Stimulated activated CD4-positive, alpha-beta T cell treated with anti-CD3 and anti-CD28 coated beads, Interleukin-2, amount 100 ng/mL, for 4 hours (primary cell): ENCODE measurements at regions not wholly inside any gene's neighbourhood (a gene's known extent, or its start where the extent isn't known, plus 50 kb on each side); places are given as distances from the start of the nearest gene placed in this dataset.

Source experiments
- DNase-seq: peaks from one replicate; pipeline ENCODE4 v3.0.0-alpha.2; 2020; ENCODE audit warnings: low read depth

DNA sequence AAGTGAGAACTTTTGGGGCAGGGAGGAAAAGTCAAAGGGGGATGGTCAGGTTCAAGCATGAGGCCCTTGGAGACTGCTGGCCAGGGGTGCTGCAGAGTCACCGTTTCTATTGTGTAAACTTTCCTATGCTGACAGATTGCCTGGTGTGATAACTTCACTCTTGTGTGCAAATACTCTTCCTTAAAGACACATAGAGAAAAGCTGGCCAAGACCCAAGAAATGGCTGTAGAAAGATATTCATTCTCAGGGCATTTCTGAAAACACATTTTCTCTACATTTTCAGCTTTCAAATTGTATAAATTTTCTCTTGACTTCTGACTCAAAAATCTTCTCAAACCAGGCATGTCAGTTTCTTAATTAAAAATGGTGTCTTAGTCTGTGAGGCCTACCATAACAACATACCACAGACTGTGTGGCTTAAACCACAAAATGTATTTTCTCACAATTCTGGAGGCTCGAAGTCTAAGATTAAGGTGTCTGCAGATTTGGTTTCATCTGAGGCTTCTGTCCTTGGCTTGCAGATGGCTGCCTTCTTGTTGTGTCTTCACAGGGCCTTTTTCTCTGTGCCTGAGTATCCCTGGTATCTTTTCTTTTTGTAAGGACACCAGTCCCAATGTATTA lies 304.5 kb downstream of the KCNRG start:
- DNase-seq, result no peak

DNA sequence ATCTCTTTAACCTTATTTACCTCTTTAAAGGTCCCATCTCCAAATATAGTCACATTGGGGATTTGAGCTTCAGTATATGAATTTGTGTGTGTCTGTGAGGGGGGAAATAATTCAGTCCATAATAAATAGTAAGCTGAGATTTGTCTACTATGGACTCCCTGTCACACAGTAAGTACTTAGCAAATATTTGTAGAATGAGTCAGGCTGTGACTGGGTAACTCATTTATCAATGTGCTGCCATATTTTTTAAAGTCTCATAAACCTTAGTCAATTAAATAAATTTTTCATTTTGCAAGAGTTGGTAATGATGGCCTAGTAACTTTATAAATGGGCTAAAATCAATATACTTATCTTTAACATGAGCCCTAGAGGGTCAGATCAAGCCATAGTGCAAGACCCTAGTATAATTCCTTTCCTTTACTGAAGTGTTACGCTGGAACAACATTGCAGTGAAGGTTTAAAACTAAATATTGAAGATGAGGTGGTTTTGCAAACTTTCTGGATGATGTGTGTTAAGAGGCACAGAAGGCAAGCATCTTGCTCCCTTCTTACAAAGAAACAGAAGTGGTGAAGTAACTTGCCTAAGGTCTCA lies 305.1 kb downstream of the KCNRG start:
- DNase-seq, result no peak

DNA sequence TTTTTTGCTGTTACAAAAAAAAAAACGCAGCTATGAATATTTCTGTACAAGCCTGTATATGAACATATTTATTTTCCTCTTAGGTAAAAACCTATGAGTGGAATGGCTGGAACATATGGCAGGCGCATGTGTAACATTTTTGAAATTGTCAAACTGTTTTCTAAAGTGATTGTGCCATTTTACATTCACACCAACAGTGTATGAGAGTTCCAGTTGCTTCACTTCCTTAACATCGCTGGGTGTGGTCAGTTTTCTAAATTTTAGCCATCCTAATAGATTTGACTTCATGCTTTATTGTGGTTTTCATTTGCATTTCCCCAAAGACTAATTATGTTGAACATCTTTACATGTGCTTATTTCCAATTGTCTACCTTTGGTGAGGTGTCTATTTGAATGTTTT lies 306.8 kb downstream of the KCNRG start:
- no peak for DNase-seq

DNA sequence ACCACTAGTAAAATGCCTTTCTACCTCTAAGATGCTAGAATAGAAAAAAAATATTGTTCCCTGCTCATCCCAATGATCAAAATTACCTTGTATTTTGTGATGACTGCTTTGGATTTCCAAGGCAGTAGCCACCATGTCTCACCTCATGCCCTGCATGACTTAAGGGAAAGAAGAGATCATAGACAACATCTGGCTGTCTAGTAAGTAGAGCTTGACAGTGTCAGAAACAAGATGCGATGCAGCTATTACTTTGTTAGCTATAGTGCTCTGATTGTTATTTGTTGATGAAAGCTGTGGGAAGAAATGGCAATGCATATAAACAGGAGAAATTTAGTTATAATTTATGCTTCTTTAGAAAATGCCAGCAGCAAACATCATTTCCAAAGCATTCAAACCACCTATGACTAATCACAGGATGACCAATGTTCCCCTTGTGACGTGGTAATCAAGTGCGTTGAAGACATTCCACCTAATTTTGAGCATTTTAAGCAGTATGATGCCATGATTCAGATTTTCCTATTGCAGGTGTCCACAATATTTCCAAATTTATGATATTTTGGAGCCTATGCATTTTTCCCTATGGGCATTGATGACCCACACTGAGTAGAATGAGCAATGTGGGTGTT lies 308.3 kb downstream of the KCNRG start:
- DNase-seq, result no peak

DNA sequence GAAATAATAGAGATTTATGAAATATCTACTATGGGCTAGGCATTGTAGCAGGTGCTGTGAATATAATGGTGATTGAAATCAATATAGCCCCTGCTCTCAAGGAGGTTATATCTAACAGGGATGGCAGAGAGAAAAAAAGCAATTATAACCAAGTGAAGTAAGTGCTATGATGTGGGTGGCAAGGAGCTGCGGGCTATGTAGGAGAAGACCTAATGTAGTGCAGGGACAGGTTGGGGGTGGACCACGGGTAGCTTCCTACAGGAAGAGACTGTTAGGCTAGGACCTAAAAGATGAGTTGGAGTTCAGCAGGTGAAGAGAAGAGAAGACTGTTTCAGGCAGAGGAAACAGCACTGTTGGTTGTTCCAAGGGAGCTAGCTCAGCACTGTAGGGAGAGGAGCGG lies 311.0 kb downstream of the KCNRG start:
- no peak for DNase-seq

DNA sequence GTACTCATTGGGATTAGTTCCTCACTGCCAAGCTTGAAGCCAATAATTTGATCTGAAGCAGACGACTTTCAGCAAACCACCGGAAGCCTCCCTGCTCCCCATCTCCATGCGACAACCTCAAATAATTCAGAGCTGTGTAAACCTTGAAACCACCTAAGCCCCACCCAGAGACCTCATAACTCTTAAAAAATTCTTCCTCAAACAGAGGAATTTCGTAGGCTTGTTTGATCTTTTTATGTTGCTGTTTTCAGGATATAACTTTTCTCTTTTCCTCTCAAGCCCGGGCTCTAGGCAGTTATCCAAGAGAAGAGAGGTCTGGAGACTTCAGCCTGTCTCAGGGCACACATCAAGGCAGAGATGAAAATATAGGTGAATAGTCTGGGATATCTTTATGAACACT lies 311.6 kb downstream of the KCNRG start:
- DNase-seq, result no peak

DNA sequence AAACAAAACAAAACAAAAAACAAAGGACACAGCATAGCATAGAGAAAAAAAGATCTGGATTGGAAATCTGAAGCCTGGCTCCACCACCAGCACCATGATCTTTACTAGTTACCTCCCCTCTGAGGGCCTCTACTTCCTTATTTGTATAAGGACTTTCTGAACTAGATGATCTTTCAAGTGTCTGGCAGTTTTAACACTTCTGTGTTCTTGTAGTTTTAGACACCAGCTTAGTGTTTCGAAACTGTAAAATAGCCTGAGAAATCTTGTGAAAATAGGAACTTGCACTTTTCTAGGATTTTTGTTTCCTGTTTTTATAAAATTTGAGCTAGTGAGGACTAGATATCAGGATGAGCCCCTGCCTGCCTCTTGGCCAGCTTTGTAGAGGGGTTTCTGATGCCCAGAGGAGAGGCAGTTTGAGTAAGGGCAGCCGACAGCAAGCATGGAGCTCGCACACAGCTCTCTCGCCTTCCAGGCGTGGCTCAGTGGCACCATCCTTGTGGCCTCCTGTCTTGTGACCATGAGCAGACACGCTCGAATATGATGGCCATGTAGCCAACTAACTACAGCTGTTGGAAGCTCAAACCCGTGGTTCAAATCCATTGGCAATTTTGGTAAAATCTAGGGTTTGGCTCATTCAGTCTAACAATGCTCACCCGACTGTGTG lies 319.0 kb downstream of the KCNRG start:
- no peak for DNase-seq

DNA sequence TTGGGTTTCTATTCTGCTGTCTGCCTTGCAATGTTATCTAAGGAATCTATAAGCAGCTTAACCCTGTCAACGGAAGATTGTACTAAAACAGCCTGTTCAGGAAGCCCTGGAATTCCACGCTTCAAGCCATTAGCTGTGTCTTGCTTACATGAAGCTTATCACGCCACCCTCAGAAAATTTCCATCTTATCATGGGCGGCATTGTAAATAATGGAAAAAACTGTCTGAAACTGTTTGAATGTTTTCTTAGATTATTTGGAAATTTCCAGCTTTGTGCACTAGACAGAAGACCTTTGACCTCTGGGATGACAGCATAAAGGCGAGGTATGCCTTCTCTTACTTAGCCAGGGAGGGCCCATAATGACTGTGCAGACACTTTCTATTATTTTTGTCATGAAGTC lies 319.7 kb downstream of the KCNRG start:
- DNase-seq, result no peak

DNA sequence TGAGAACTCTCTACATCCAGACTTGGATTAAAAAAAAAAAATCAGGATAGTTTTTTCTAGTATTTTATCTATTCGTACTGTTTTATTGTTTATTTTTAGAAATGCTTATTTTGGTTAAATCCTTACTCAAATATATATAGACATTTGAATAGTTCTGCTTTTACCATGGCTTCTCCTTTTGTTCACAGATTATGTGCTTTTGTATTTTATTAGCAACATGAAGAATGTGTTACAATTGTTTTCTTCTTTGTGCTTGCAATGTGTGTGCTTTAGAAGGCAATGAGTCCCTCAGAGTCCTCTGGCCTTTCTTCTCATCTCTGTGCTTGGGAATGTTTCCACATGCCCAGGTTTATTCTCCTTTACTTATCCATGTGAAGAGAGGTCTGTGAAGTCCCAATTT lies 324.0 kb downstream of the KCNRG start:
- no peak for DNase-seq

DNA sequence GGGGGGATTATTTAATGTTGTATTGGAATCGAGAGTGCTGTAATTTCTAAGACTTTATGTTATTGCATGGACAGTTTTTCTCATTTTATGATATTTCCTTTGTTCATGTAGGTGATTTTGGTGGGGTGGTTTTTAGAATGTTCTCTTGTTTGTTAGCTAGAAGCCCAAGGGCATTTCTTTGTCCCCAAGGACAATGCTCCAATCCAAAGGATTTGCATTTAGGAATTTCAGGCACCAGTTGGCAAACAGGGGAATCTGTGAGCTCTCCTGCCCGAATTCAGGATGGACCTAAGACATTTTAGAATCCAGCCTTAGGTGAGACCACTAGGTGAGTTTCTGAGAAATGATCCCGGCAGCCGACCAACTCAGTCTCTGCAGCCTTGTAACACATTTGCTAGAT lies 324.9 kb downstream of the KCNRG start:
- DNase-seq, result no peak

DNA sequence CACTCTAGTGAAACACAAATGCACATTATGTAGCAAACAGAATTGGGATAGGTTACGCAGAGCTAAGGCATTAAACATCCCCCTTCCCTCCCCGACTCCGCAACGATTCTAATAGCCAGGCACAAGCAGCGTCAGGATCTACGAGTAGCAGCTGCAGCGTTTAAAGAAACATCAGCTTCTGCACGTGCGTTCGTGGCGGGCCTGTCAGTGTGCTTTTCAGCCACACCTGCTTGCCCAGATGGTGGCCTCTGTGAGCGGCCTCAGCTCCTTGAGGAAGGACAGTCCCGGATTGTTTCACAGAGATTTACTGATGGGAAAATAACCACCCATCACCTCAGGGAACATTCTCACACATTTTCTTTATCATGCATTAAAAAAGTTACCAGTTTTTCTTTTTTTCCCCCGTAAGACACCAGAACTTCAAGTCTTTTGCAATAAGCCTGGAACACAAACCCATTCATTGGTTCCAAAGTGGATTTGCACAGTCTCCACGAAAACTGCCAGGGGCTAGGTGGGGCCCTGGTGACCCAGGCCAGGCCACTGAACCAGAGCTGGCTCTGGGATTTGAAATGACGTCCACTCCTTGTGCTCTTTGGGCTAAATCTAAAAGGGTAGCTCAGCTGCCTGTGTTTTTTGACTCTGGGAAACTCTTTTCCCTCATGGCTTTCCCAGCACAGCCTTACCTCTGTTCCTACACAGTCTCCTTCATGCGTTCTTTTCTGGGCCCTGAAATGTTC lies 325.5 kb downstream of the KCNRG start:
- DNase-seq, result no peak

DNA sequence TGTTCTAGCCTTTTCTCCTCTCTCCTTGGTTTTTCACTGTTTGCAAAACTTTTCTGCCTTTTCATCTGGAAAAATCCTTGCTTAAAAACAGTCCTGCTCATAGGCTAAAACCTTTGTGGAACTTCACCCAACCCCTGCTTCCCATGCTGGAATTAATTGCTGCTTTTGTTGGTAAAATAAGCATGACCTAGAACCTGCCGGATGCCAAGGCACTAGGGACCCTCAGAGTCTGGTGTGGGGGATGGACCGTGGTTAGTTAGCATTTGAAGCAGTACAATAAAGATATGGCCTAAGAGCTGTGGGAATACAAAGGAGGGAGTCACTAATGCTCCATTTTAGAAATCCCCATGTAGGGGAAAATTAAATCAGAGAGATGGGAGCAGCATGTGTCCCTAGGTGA lies 326.3 kb downstream of the KCNRG start:
- DNase-seq, result no peak

DNA sequence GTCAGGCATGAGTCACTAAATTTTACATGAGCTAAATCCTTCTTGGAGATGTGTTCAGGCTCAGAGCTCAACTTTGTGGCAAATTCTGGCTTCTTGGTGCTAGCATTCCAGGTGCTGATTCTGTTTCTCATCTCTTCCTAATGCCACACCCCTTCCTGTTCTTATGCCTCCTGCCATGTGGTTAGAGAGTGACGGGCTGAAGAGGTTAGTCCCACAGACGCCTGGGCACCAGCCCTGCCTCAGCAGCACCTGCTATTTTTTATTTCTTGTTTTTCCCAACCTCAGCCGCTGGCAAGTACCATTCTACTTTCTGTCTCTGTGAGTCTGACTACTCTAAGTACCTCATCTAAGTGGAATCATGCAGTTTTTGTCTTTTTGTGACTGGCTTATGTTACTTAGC lies 329.5 kb downstream of the KCNRG start:
- DNase-seq, result no peak

DNA sequence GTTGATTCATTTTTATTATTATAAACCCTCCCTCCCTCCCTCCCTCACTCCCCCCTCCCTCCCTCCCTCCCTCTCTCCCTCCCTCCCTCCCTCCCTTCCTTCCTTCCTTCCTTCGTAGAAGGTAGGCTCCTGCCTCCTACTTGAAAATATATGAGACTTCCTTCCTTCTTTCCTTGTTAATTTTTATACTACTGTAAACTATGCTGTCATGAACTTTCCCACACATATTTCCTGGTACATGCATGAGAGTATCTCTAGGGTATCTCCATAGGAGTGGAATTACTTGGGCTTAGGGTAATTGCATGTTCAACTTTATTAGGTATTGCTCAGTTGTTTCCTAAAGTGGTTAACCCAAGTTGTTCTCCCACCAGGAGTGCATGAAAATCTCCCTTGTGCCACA lies 330.6 kb downstream of the KCNRG start:
- DNase-seq, result no peak

DNA sequence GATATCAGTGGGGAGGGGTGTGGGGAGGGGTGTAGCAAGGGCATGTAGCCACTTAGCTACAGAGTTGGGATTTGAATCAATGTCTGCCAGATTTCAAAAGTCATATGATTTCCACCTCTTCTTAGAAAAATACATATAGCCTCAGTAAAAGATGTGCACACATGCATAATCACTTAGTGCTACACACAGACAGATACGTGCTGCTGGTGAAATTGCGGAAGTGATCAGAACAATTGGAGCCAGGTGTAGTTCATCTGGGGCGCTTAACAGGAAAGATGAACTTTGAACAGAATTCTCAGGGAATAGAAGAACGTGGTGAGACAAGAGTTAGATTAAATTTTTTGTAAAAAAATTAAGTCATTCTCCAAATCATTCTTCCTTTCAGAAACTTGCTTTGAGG lies 333.1 kb downstream of the KCNRG start:
- no peak for DNase-seq

DNA sequence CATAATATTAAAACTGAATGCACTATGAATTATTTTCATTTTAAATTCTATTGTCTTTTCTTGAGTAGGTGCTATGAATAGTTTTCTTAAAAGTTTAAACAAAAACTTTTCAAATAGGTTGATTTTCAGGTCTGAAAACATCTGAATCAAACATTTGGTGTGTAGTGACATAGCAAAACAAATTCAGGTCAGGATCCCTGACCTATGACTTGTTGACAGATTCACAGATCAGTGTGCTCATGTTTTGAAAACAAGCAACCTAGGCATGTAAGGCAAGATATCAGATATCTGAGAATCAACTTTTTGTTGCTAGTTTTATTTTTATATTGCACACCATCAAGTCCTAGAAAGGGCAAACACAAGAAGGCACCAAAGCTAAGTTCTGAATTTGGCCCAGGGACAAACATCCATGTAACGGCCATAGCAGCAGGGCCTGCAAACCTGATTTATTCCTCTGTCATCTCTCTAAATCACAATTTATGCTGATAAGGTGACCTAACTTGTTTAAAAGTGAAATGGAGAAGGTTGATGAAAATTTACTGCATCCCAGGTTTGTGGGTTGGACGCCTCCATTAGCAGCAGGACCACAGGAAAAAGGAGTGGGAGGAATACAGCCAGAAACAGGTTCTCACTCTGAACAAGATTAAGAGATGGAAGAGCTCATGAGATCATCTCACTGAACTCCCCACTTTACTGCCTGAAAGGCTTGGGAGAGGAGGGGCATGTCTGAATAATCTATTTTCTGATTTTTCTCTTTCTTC lies 337.7 kb downstream of the KCNRG start:
- DNase-seq, result no peak

DNA sequence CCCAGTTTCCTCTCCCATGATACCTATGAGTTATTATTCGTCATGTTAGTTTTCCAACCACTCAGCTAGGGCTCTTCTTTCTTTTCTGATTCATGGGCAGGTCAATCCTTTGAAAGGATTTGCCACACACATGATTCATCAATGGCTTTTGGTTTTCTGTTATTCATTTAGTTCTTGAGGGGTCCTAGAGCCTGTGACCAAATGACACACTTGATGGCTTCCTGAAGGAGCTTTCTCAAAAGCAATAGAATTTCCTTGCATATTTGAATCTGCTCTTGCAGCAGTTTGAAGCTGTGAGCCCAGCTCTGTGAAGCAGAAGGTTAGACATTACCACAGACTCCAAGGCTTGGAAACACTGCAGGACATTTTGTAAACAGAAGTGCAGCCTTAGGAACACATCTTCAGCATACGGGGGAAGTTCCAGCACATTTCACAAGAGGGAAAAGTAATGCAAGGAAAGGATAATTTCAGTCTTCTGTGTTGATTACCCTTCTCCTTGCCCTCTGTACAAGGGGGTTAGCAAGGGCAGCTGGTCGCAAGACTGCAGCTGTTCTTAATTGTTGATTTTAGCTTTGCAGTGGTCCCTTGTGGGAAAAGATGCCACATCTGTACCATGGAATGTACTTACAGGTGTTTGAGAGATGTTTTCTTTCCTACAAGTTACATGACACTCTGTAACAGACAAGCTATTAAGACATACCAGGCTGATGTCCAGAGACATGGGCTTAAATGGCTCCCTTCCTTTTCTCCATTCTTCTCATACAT lies 338.6 kb downstream of the KCNRG start:
- DNase-seq, result no peak

DNA sequence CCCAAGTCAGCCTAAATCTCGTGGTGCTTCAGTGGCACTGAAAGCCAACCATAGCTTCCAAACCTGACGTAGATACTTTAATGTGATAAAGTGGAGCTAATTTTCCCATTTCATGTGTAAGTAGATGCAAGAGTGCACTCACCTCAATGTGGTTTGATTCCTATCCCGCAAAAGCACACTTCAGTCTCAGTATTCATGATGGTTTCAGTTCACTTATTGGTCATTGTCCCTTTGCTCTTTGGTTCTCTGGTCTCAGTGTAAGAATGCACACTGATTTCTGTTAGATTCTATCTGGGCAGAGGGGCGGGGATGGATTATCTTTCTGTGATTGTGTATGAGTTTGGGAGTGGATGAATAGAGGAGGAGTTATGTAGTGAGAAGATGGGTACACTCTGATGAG lies 340.6 kb downstream of the KCNRG start:
- DNase-seq, result no peak

DNA sequence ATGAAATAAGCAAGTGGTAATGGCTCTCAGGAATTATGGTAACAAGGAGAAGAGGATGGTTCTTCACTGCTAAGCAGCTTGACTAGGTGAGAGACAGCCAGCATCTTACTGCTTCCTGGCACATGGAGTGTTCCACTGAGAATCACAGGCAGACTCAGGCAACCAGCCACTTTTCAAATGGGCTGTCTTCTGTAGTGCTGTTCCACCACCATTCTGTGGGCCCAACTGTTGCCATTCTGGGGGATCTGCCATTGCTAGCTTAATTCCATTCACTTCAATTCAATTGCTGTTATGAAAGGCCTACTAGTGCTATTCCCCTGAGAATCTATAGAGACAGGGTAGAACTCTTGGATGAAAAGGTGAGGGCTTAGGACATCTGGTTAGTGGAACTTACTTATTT lies 341.9 kb downstream of the KCNRG start:
- no peak for DNase-seq

DNA sequence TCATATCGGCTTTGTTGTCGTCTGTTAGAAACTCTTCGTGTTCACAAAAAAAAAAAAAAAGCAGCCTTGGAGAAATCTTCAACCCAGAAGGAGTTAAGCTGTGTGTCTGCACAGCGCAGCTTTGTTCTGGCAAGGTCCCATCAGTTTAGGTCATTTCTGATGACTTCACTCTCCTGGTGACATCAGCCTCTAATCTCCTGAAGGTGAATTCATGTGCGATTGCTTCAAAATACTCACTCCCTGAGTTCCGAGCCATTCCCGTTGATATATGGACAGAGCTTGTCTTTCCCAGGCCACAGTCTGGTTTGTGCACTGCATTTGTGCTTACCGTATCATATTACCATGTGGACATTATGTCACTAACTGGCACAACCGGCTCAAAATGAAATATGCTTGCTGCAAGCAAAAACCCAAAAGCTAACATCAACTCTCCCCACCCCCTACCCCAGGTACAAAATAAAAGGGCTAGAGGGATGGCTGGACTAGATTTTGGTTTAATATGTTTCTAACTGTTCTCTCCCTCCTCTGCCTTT lies 342.4 kb downstream of the KCNRG start:
- no peak for DNase-seq
